ENCODE measurements at regions not wholly inside any gene's neighbourhood (a gene's known extent, or its start where the extent isn't known, plus 50 kb on each side); places are given as distances from the start of the nearest gene placed in this dataset.

DNA sequence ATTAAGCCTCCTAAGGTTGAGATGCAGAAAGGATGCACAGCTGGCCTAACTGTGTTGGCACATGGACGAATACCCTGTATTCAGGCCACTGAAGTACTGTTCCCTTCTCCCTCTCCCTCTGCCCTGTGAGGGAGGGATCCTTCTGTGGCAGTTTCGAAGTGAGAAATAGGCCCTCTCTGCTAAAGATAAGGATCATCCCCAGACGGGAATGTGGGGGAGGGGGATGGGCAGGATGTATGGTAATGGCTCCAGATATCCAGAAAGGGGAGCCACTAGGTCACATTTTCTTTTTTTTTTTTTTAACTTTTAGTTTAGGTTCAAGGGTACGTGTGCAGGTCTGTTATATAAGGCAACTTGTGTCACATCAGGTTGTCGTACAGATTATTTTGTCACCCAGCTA is 463.1 kb downstream of the TBL1XR1 start:
- TF ChIP-seq, protein P1, sequence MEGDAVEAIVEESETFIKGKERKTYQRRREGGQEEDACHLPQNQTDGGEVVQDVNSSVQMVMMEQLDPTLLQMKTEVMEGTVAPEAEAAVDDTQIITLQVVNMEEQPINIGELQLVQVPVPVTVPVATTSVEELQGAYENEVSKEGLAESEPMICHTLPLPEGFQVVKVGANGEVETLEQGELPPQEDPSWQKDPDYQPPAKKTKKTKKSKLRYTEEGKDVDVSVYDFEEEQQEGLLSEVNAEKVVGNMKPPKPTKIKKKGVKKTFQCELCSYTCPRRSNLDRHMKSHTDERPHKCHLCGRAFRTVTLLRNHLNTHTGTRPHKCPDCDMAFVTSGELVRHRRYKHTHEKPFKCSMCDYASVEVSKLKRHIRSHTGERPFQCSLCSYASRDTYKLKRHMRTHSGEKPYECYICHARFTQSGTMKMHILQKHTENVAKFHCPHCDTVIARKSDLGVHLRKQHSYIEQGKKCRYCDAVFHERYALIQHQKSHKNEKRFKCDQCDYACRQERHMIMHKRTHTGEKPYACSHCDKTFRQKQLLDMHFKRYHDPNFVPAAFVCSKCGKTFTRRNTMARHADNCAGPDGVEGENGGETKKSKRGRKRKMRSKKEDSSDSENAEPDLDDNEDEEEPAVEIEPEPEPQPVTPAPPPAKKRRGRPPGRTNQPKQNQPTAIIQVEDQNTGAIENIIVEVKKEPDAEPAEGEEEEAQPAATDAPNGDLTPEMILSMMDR (IDR thresholded peaks at IDR 0.05 in 4 of 5, conservative IDR thresholded peaks at IDR 0.05 in 1 of 5): no peak
- TF ChIP-seq POLR2A (IDR thresholded peaks at IDR 0.05): no peak

Measured in gastrocnemius medialis (tissue), 4 donors.